Osteocyte (in vitro differentiated cells): ENCODE measurements at regions not wholly inside any gene's neighbourhood (a gene's known extent, or its start where the extent isn't known, plus 50 kb on each side); places are given as distances from the start of the nearest gene placed in this dataset.

Experiments
- DNase-seq: peaks from one replicate; pipeline ENCODE4 v3.0.0; 2021; ENCODE audit warnings: mixed read lengths; ENCODE audit not compliant: unreplicated experiment; ENCODE audit errors: extremely low spot score
- H3K27ac Mint-ChIP-seq: one replicate; pipeline ENCODE4 v1.8.0; 2021; ENCODE audit warnings: mild to moderate bottlenecking, mixed read lengths; ENCODE audit not compliant: unreplicated experiment
- H3K27me3 Mint-ChIP-seq: one replicate; pipeline ENCODE4 v1.8.0; 2021; ENCODE audit warnings: mixed read lengths; ENCODE audit not compliant: unreplicated experiment
- H3K36me3 Mint-ChIP-seq: one replicate; pipeline ENCODE4 v1.8.0; 2021; ENCODE audit warnings: mixed read lengths; ENCODE audit not compliant: unreplicated experiment
- H3K4me1 Mint-ChIP-seq: one replicate; pipeline ENCODE4 v1.8.0; 2021; ENCODE audit warnings: mixed read lengths; ENCODE audit not compliant: unreplicated experiment
- H3K4me3 Mint-ChIP-seq: one replicate; pipeline ENCODE4 v1.8.0; 2021; ENCODE audit warnings: mild to moderate bottlenecking, moderate library complexity, mixed read lengths; ENCODE audit not compliant: unreplicated experiment
- H3K9me3 Mint-ChIP-seq: one replicate; pipeline ENCODE4 v1.8.0; 2021; ENCODE audit warnings: mixed read lengths; ENCODE audit not compliant: unreplicated experiment
- TF ChIP-seq, protein P1 (sequence below): fragments of 200-600 bp; sonication (generic); IDR thresholded peaks from 2 replicates; pipeline ENCODE4 v1.5.0; 2021; ENCODE audit warnings: antibody characterized with exemption, mild to moderate bottlenecking, moderate library complexity

DNA sequence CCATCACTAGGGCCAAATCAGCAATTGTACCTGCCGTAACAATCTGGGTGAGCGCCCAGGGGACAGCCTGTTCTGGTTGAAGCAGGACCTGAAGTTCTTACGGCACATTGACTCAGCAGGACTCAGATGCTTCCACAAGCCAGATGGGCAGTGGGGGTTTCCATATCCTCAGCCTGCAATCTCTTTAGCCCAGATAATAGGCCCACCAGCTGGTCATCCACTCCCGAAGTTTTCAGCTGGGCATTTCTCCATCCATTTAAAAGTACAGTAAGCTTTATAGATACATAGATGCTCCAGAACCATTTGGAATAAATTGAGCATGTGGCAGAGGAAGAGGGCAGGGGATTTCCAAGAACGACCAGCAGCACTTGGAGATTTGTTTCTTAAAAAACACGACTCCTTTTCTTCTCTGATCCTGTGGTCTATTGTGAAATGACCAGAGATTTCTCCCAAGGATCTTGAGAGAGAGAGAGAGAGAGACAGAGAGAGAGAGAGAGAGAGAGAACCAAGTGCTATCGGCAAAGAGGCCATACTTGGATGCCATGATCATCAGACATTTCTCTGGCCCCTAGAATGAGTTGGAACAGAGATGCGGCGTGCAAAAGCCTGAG lies 74.8 kb upstream of the PLXNC1 start:
- peaks cover 2% of the 10 kb centered on the region for H3K36me3 Mint-ChIP-seq
- DNase-seq = no peak
- no peaks in the 10 kb centered on the region for H3K27me3 Mint-ChIP-seq
- H3K27ac Mint-ChIP-seq = no peak overlapping the region
- no peak overlapping the region for H3K4me3 Mint-ChIP-seq
- H3K4me1 Mint-ChIP-seq = peaks cover 21% of the 10 kb centered on the region
- peaks cover 7% of the 10 kb centered on the region for H3K9me3 Mint-ChIP-seq
- TF ChIP-seq, protein P1, sequence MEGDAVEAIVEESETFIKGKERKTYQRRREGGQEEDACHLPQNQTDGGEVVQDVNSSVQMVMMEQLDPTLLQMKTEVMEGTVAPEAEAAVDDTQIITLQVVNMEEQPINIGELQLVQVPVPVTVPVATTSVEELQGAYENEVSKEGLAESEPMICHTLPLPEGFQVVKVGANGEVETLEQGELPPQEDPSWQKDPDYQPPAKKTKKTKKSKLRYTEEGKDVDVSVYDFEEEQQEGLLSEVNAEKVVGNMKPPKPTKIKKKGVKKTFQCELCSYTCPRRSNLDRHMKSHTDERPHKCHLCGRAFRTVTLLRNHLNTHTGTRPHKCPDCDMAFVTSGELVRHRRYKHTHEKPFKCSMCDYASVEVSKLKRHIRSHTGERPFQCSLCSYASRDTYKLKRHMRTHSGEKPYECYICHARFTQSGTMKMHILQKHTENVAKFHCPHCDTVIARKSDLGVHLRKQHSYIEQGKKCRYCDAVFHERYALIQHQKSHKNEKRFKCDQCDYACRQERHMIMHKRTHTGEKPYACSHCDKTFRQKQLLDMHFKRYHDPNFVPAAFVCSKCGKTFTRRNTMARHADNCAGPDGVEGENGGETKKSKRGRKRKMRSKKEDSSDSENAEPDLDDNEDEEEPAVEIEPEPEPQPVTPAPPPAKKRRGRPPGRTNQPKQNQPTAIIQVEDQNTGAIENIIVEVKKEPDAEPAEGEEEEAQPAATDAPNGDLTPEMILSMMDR = no peak

DNA sequence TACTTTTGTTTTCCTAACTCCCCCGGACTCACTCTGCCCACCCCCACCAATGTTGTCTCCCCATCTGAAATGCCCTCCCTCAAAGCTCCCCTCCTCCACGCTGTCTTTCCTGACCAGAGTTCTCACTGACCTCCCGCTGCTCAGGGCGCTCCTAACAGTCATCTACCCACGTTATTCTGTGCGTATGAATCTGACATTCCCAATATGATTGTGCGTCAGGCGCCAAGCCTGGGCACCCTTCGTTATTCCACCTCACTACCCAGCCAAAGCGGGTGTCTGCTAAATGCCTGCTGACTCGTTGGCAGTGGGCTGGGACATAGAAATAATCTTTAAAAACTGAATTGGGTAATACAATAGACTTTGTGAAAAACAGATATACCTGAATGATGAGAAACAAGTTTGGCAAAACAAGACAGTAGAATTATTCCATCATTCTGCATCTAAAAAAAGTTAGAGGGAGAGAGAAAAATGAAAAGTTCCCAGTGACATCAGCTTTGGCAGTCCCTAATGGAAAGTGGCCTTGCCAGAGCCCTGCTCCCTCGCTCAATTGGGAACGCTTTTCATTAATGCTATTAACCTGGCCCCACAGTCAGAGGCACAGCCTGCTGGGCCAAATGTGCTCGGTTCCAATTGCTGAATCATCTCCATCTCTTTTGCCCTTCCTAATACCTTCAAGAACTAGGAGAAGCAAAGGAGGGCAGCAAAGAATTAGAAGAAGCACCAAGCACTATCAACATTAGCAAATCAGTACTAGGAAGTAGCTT lies 74.0 kb upstream of the PLXNC1 start:
- Mint-ChIP-seq H3K4me3 (no peak overlapping the region), H3K36me3 (no peaks in the 10 kb centered on the region), H3K27ac (no peak overlapping the region), H3K9me3 (no peaks in the 10 kb centered on the region), H3K27me3 (no peaks in the 10 kb centered on the region), H3K4me1 (peaks cover 21% of the 10 kb centered on the region)
- DNase-seq = no peak
- TF ChIP-seq, protein P1 = no peak

DNA sequence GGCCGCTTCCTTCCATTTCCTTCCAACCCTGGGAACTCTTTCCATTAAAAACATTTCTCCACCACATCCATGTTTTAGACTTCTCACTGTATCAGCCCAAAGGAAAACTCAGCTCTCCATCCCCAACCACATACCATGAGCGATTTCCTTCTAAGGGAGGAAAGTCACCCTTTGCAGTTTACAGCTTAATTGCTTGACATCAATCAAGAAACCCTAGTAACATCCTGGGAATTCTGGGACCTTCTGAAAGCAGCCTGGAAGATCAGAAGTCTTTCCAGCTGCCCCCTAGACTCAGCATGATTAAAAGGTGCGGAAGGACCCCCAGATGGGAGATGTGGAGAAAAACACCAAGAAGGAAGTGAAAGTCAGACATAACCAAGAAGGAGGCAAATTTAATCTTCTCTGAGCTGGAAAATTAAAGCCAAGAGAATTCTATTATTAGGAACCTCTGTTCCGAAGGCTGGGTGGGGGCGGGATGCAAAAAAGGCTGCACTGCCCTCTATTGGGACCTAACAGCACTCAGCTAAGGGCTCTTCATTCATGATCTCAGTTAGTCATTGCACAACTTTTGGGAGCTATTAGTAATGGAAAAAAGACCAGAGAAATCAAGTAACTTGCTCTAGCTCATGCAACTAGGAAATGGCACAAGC lies 73.3 kb upstream of the PLXNC1 start:
- Mint-ChIP-seq H3K9me3 (no peaks in the 10 kb centered on the region), H3K36me3 (no peaks in the 10 kb centered on the region), H3K4me1 (peaks cover 28% of the 10 kb centered on the region), H3K27ac (peak overlapping the region; percentile 67), H3K4me3 (no peak overlapping the region), H3K27me3 (no peaks in the 10 kb centered on the region)
- DNase-seq = no peak
- TF ChIP-seq, protein P1 = peak; percentile 80

DNA sequence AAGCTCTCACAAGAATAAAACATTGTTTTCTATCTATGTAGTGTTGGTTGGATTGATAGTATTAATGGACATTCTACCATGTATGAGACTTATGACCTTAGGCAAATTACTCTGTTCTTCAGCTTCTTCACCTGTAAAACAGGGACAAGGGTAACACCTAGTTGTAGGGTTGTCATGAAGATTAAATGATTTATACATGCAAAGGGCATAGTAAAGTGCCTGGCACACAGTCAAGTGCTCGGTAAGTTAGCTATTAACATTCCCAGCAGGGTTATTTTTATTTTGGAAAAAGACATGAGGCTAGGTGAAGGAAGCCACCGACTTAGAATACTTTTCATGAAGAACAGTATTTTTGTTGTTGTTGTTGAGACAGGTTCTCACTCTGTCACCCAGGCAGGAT lies 71.2 kb upstream of the PLXNC1 start:
- no peak overlapping the region for H3K27ac Mint-ChIP-seq
- H3K9me3 Mint-ChIP-seq = no peaks in the 10 kb centered on the region
- H3K4me3 Mint-ChIP-seq = no peak overlapping the region
- no peaks in the 10 kb centered on the region for H3K36me3 Mint-ChIP-seq
- peaks cover 35% of the 10 kb centered on the region for H3K4me1 Mint-ChIP-seq
- DNase-seq = no peak
- H3K27me3 Mint-ChIP-seq = no peaks in the 10 kb centered on the region
- TF ChIP-seq, protein P1 = no peak

DNA sequence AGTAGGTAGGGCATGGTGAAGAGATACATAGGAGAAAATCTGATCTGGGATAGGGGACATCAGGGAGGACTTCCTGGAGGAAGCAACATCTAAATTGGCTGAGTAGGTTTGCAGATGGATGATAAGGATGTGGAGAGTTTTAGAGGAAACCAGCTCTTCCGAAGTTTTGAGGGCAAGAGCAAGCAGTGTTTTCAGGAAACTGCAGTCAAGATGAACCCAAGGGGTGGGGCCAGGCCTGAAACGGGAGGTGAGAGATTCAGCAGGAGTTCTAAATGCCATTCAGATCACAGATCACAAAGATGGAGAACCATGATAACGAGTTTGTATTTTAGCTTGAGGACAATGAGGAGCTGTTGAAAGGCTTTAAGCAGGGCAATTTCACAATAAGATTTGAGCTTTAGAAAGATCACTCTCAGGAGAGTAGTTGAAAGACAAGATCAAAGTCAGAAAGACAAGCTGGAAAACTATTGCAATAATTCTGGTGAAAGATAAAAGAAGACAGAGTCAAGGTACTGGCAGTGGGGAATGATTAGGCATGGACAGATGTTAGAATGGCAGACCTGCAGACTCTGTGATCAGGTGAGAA lies 70.1 kb upstream of the PLXNC1 start:
- no peak overlapping the region for H3K4me3 Mint-ChIP-seq
- no peak for DNase-seq
- H3K27ac Mint-ChIP-seq = no peak overlapping the region
- H3K9me3 Mint-ChIP-seq = peaks cover 5% of the 10 kb centered on the region
- peaks cover 41% of the 10 kb centered on the region for H3K4me1 Mint-ChIP-seq
- no peaks in the 10 kb centered on the region for H3K36me3 Mint-ChIP-seq
- H3K27me3 Mint-ChIP-seq = no peaks in the 10 kb centered on the region
- TF ChIP-seq, protein P1 = no peak
